SH-SY5Y (cell line): ENCODE measurements at regions not wholly inside any gene's neighbourhood (a gene's known extent, or its start where the extent isn't known, plus 50 kb on each side); places are given as distances from the start of the nearest gene placed in this dataset.

Experiments used
- GATA2 ChIP-seq: IDR thresholded peaks from 2 replicates; pipeline ENCODE4 v1.6.1; 2011; ENCODE audit warnings: mild to moderate bottlenecking, low read depth, low read length
- GATA3 ChIP-seq: IDR thresholded peaks from 2 replicates; pipeline ENCODE4 v1.6.1; 2011; ENCODE audit warnings: low read depth, mild to moderate bottlenecking, low read length, moderate library complexity

DNA sequence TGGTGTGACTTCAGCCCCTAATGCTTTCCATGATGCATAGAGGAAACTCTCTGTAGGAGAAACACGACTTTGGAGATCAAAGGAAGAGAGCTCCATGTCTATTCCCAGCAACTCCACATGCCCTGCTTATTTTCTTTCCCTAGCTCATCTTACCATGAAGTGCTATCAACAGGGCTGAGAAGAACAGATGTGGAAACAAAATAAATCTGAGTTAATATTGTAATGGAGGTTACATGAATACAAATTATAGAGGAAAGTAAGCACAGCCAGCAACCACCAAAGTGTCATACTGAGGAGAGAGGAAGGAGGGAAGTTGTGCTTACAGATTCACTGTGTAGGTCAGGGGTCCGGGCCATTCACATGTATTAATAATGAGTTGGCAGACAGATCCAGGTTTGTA is 157.5 kb downstream of the RFPL4B start:
- TF ChIP-seq GATA2 (no peak), GATA3 (no peak)
